Ramos (cell line): ENCODE measurements at regions not wholly inside any gene's neighbourhood (a gene's known extent, or its start where the extent isn't known, plus 50 kb on each side); places are given as distances from the start of the nearest gene placed in this dataset.

Experiments
- in situ Hi-C: fragments of 300-500 bp; cut with MboI; formaldehyde crosslinking; loops from one replicate; pipeline ENCODE4 v1.14.3; 2022; ENCODE audit warnings: low sequenced_read_pairs; ENCODE audit not compliant: unreplicated experiment

DNA sequence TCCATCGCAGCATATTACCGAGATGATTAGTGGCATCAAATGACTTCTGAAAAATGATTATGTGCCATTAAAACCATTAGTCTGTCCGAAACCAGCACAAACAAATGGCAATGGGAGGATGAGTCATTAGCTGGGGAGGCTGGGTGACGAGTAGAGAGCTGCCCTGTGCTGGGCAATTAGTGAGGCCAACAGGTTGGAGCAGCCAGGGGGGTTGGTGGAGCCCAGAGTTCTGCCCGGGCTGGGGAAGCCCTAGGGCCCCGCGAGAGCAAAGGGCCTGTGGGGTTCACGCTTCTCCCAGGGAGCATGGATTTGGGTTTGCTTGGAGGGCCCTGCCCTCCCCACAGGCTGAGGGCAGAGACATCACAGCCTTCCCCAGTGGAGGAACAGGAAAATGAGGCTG lies 152.1 kb upstream of the RPL38 start:
- in situ Hi-C loops = no loop called here

DNA sequence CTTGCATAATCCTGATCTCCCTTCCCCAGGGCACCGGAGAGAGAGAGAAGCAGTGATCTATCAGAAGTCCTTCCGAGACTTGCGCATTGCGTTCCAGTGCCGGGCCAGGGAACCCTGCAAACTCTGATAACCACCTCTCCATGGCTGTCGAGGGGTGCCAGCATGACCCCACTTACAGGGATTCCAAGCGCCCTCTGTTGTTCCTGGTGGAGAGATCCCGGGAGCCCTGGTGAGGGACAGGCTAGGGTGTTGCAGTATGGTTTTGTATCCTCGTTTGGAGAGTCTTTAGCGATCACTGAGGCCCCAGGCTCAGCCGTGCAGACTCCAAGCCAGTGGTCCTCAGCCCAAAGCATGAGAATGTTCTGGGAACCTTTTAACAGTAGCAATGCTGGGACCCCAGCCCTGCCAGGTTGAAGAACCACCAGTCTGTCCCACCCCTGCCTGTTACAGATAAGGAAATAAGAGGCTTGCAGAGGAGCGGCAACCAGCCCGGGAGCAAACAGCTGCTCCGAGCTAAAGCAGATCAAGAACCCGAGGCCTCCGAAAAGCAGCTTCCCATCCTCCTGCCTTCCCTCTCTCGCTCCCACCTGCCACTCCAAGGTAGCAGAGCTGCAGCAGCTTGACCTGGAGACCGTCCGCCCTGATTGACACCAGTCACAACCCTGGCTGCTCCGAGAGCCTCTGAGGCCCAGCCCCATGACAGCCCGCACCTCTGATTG lies 150.3 kb upstream of the RPL38 start:
- in situ Hi-C loops = no loop called here

DNA sequence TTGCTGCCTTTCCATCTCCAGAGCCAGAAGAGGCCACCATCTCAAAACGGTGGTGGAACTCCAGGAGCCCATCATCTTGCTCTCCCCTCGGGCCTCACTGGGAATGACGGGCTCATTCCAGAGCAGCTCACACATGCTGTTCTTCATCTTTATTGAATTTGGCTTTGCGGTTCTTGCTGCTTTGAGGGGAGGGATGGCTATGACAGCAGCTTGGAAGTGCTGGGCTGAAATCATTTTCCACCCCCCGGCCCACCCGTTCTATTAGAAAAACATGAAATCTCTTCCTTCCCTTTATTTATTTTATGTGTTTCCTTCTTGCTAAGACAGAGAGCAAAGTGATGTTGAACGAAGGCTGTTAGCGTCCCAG lies 149.8 kb upstream of the RPL38 start:
- in situ Hi-C loops = no loop called here

GRCh38 chr17:74054249-74054648 lies 149.2 kb upstream of the RPL38 start:
- in situ Hi-C loops = no loop called here

- in situ Hi-C loops = no loop called here
These were observed 147.8 kb upstream of the RPL38 start for GRCh38 chr17:74055508-74056160.

- in situ Hi-C loops = no loop called here
These were observed 143.8 kb upstream of the RPL38 start for GRCh38 chr17:74059479-74060240.

GRCh38 chr17:74061758-74062157 lies 141.7 kb upstream of the RPL38 start:
- in situ Hi-C loops = no loop called here

GRCh38 chr17:74062234-74062633 lies 141.2 kb upstream of the RPL38 start:
- in situ Hi-C loops = no loop called here

DNA sequence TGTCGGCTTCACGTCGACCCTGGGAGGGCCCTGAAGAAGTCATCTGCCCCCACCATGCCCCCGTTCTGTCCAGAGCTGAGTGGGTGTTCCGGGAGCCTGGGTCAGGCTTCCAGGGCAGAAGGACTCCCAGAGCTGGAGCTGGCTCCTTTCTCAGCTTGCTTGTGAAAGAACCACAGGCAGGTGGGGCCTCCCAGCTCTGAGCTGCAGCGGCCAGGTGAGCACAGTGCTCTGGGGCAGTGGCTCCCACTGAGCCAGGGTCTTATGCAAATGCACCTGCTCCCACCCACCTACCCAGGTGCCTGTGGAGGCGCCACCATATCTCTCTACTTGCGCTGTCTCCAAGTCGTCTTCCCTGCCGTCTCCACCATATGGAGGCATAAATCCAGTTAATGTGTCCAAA lies 140.0 kb upstream of the RPL38 start:
- in situ Hi-C loops = no loop called here

DNA sequence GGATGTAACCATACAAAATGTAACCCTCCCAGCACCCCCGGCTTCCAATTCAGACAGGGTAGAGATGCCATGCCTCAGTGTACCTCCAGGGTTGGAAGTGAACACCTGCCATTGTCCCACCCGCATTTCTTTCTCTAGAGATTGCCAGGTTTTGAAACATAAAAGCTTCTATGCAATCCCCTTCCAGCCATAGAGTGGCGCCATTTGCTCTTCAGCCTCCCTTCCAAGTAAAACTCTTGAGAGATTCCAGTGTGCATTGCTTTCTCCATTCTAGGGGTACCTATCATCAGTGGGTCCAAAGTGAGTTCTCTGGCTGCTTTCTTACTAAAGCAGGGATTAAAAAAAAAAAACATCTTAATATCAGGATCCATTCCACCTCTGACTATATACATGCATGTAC lies 133.1 kb upstream of the RPL38 start:
- in situ Hi-C loops = no loop called here

DNA sequence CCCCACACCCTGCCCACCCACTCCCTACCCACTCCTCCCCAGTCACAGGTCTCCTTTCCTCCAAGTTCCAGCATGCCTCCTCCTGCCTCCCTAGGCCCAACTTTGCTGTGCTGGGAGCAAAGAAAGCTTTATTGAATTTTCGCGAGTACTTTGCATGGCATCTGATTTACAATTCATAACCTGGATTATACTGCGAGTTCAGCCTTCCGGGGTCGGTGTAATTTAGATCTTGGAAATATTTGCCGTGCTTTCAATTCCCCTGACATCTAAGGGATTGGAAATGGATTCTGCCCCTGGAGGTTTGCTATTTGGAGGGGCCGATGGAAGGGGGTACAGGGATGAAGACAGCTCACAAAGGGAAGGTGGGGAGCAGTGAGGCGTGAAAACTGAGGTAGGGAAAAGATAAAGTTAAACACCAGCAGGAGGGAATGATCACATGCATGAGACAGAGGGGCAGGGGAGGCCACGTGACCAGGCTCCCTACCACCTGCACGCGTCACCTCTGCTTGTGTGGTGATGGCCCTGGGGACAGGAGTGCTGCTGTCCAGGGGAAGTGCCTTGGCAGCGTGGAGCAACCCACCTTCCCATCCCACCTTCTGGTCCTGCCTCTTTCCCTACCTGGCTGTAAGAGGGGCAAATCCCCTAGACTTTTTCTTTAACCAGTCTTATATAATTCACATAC lies 132.3 kb upstream of the RPL38 start:
- in situ Hi-C loops = no loop called here

DNA sequence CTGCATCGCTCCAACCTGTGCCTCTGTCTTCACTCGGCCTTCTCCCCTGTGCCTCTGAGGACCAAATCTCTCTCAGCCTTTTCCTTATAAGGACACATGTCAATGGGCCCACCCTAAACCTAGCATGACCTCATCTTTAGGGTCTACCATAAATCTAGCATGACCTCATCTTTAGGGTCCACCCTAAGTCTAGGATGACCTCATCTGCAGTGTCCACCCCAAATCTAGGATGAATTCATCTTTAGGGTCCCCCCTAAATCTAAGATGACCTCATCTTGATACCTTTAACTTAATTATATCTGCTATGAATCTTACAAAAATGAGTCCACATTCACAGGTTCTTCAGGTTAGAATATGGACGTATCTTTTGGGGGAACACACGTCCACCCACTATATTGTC lies 131.1 kb upstream of the RPL38 start:
- in situ Hi-C loops = no loop called here

- in situ Hi-C loops = no loop called here
These were observed 127.0 kb upstream of the RPL38 start for GRCh38 chr17:74076446-74076845.

DNA sequence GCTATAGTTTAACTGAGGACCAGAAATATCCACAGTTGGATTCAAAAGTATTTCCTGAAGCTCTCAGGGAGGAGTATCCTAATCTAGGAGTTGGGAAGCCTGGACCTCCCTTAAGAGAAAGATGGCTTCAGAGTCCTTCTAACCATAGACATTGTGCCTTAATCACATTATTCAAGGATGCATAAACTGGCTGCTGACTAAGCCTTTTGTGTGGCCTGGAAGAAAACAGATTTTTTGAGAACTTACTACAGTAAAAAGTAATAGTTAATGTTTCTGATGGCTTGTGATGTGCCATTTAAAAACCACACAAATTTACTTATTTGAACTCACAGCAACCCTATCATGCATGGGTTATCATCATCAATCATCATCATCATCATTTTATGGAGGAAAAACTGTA lies 126.2 kb upstream of the RPL38 start:
- in situ Hi-C loops = no loop called here

DNA sequence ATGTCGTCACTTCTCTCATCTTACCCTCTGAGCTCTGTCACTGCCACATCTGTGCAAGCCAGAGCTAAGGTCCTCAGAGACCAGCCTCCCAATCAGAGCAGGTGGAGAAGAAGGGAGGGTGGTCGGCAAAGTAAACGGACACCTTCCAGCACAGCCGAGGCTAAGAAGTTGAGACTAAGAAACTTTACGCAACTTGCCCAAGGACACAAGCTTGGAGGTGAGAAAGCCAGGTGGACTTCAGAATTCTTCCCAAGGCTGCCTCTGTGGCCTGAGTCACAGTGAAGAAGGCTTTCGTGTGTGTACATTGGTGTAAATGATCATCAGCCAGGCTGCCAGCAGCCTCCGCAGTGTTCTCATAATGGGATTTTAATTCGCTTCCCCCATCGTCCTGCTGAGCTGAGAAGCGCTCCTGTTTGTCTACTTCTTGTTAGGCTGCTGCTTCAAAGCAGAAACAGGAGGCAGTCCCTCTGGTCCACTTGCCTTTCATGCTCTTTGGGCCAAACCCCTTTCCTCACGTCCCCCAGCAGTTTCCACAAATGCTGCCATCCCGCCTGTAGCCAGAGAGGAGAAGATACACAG lies 125.0 kb upstream of the RPL38 start:
- in situ Hi-C loops = no loop called here

DNA sequence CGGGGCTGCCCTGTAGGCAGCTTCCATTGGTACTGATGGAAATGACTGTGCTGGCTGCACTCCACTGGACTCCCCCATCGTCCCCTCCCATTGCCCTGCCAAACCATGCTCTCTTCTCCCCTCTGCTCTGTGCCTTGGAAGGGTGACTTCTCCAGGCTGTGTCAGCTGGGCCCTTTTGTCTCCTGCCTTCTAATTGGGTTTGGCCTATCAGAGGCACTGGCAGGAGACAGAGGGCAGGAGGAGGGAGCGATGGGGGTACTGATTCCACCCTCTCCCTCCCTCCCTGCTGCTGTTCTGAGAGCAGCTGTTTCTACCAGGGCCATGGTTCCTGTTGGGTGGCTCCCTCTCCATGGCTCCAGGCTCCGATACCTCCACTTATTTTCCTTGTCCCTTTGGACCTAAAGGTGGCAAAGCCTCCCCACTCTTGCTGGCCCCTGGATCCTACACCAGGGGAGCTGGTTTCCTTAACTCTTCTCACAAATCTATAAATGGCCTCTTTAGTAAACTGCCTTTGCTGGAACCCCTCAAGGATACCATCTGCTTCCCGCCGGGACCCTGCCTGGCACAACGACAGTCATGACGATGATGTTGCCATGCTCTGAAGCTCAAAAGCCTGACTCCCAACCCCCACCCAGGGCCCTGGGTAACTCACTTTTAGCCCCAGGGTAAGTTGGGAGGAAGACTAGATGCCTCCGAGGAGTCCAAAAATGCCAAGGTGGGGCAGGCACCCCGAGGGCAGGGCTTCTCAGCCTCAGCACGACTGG lies 123.8 kb upstream of the RPL38 start:
- in situ Hi-C loops = no loop called here

- in situ Hi-C loops = no loop called here
These were observed 122.6 kb upstream of the RPL38 start for GRCh38 chr17:74080656-74081582.

- in situ Hi-C loops = no loop called here
These were observed 120.6 kb upstream of the RPL38 start for GRCh38 chr17:74082886-74083285.

GRCh38 chr17:74083321-74083720 lies 120.2 kb upstream of the RPL38 start:
- in situ Hi-C loops = no loop called here
